ENCODE measurements at regions not wholly inside any gene's neighbourhood (a gene's known extent, or its start where the extent isn't known, plus 50 kb on each side); places are given as distances from the start of the nearest gene placed in this dataset.

- H3K27me3 ChIP-seq, result no peaks in the 10 kb centered on the region
- H3K4me3 ChIP-seq, result no peak overlapping the region
- no peak for TF ChIP-seq POLR2AphosphoS5 (IDR thresholded peaks at IDR 0.05)
- TF ChIP-seq POLR2A (IDR thresholded peaks at IDR 0.05), result no peak
- TF ChIP-seq CTCF (IDR thresholded peaks at IDR 0.05), result no peak
- H3K4me1 ChIP-seq, result no peaks in the 10 kb centered on the region
- intact Hi-C loops (cut with DNase I; ENCODE audit: low total_unique reads), result no loop called here
- H3K27ac ChIP-seq, result no peak overlapping the region
- H3K36me3 ChIP-seq, result no peaks in the 10 kb centered on the region
- H3K9me3 ChIP-seq, result no peaks in the 10 kb centered on the region
- no peak for DNase-seq (ENCODE audit: low spot score in 2 of 2)
Observed at GRCh38 chr5:35516271-35516670, 101.4 kb upstream of the SPEF2 start.

- intact Hi-C loops (cut with DNase I; ENCODE audit: low total_unique reads), result no loop called here
- DNase-seq (ENCODE audit: low spot score in 2 of 2), result no peak
- Histone ChIP-seq H3K36me3 (no peaks in the 10 kb centered on the region), H3K9me3 (peaks cover 0 to 4% of the 10 kb centered on the region in 2 donors), H3K4me3 (no peak overlapping the region), H3K4me1 (no peaks in the 10 kb centered on the region), H3K27ac (no peak overlapping the region), H3K27me3 (no peaks in the 10 kb centered on the region)
- TF ChIP-seq CTCF (IDR thresholded peaks at IDR 0.05) (no peak), POLR2A (IDR thresholded peaks at IDR 0.05) (no peak), POLR2AphosphoS5 (IDR thresholded peaks at IDR 0.05) (no peak)
Observed at GRCh38 chr5:35513612-35514011, 104.1 kb upstream of the SPEF2 start.

GRCh38 chr5:35502206-35502605, 115.5 kb upstream of the SPEF2 start:
- Histone ChIP-seq H3K9me3 (peaks cover 5 to 26% of the 10 kb centered on the region in 2 donors), H3K4me1 (no peaks in the 10 kb centered on the region), H3K4me3 (no peak overlapping the region), H3K27me3 (no peaks in the 10 kb centered on the region), H3K27ac (no peak overlapping the region), H3K36me3 (no peaks in the 10 kb centered on the region)
- intact Hi-C loops (cut with DNase I; ENCODE audit: low total_unique reads), result no loop called here
- TF ChIP-seq POLR2A (IDR thresholded peaks at IDR 0.05) (no peak), CTCF (IDR thresholded peaks at IDR 0.05) (no peak)
- no peak for DNase-seq (ENCODE audit: low spot score in 2 of 2)

GRCh38 chr5:35488791-35489190, 128.9 kb upstream of the SPEF2 start:
- intact Hi-C loops (cut with DNase I; ENCODE audit: low total_unique reads), result no loop called here
- TF ChIP-seq POLR2A (IDR thresholded peaks at IDR 0.05) (no peak), CTCF (IDR thresholded peaks at IDR 0.05) (no peak), POLR2AphosphoS5 (IDR thresholded peaks at IDR 0.05) (no peak)
- H3K27ac ChIP-seq, result no peak overlapping the region
- no peak for DNase-seq (ENCODE audit: low spot score in 2 of 2)
- no peak overlapping the region for H3K4me3 ChIP-seq
- H3K4me1 ChIP-seq, result no peaks in the 10 kb centered on the region
- H3K9me3 ChIP-seq, result no peaks in the 10 kb centered on the region
- no peaks in the 10 kb centered on the region for H3K27me3 ChIP-seq
- H3K36me3 ChIP-seq, result no peaks in the 10 kb centered on the region

GRCh38 chr5:35488055-35488454, 129.6 kb upstream of the SPEF2 start:
- intact Hi-C loops (cut with DNase I; ENCODE audit: low total_unique reads), result no loop called here
- H3K4me3 ChIP-seq, result no peak overlapping the region
- H3K27me3 ChIP-seq, result no peaks in the 10 kb centered on the region
- no peaks in the 10 kb centered on the region for H3K4me1 ChIP-seq
- no peak overlapping the region for H3K27ac ChIP-seq
- DNase-seq (ENCODE audit: low spot score in 2 of 2), result no peak
- H3K9me3 ChIP-seq, result no peaks in the 10 kb centered on the region
- TF ChIP-seq POLR2AphosphoS5 (IDR thresholded peaks at IDR 0.05), result no peak
- H3K36me3 ChIP-seq, result no peaks in the 10 kb centered on the region

All from breast epithelium (tissue), 4 donors.